Transverse colon (tissue), 1 donor: ENCODE measurements at regions not wholly inside any gene's neighbourhood (a gene's known extent, or its start where the extent isn't known, plus 50 kb on each side); places are given as distances from the start of the nearest gene placed in this dataset.

Source experiments
- EP300 ChIP-seq: sonication (generic); formaldehyde crosslinking; IDR thresholded peaks from one replicate; pipeline ENCODE4 v1.6.1; 2017; ENCODE audit warnings: antibody characterized with exemption, low read depth
- POLR2A ChIP-seq: fragments of 450-650 bp; IDR thresholded peaks from one replicate; pipeline ENCODE4 v1.6.1; 2016; ENCODE audit warnings: antibody characterized with exemption, mild to moderate bottlenecking, moderate library complexity

DNA sequence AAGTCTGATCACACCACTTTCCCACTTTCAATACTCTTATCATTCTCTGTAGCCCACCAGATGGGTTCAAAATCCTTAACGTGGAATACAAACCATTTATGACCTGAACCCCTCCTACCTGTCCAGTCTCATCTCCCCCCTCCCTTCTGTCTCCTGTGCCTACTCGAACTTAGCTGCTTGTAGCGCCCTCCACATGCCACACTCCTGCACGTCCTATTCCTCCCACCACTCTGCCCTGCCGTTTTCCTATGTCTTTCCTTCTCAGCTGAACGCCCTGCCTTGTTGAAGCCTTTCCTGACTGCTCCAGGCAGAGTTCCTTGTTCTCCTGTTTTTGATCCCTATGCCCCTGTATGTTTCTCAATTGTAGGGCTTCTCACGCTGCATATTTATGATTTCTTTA, 390.1 kb downstream of the HRH4 start:
- TF ChIP-seq EP300 (no peak), POLR2A (no peak)
